IgD-negative memory B cell (primary cell): ENCODE measurements at regions not wholly inside any gene's neighbourhood (a gene's known extent, or its start where the extent isn't known, plus 50 kb on each side); places are given as distances from the start of the nearest gene placed in this dataset.
A peak's percentile ranks its signal among the peaks of the same experiment; 100 is the strongest.

Experiments
- H3K27ac Mint-ChIP-seq, 3 donors: one replicate each; pipeline ENCODE4 v1.8.0; 2020 to 2022; ENCODE audit warnings: mild to moderate bottlenecking in 3 of 3, mixed read lengths in 3 of 3, moderate library complexity in 1 of 3
- H3K27me3 Mint-ChIP-seq: one replicate; pipeline ENCODE4 v1.8.0; 2021; ENCODE audit warnings: mixed read lengths
- H3K36me3 Mint-ChIP-seq: one replicate; pipeline ENCODE4 v1.8.0; 2020; ENCODE audit warnings: mild to moderate bottlenecking, mixed read lengths
- H3K4me1 Mint-ChIP-seq, 3 donors: one replicate each; pipeline ENCODE4 v1.8.0; 2020 to 2022; ENCODE audit warnings: mixed read lengths in 3 of 3, mild to moderate bottlenecking in 1 of 3
- H3K4me3 Mint-ChIP-seq, 4 donors: one replicate each; pipeline ENCODE4 v1.8.0; 2020 to 2022; ENCODE audit warnings: mild to moderate bottlenecking in 4 of 4, mixed read lengths in 4 of 4, moderate library complexity in 3 of 4
- H3K9me3 Mint-ChIP-seq, 3 donors: one replicate each; pipeline ENCODE4 v1.8.0; 2020 to 2021; ENCODE audit warnings: mixed read lengths in 3 of 3, mild to moderate bottlenecking in 1 of 3

GRCh38 chr6:164230259-164230658 is 815.7 kb downstream of the QKI start:
- no peaks in the 10 kb centered on the region for H3K27me3 Mint-ChIP-seq
- no peak overlapping the region for H3K27ac Mint-ChIP-seq
- no peak overlapping the region for H3K4me3 Mint-ChIP-seq
- H3K36me3 Mint-ChIP-seq, result no peaks in the 10 kb centered on the region
- H3K4me1 Mint-ChIP-seq, result no peaks in the 10 kb centered on the region
- H3K9me3 Mint-ChIP-seq, result peaks cover 2 to 10% (median 4%) of the 10 kb centered on the region in 3 donors

GRCh38 chr6:164229716-164230115 is 815.2 kb downstream of the QKI start:
- Mint-ChIP-seq H3K27ac (no peak overlapping the region), H3K4me1 (no peaks in the 10 kb centered on the region), H3K4me3 (no peak overlapping the region), H3K36me3 (no peaks in the 10 kb centered on the region), H3K27me3 (no peaks in the 10 kb centered on the region), H3K9me3 (peaks cover 2 to 10% (median 4%) of the 10 kb centered on the region in 3 donors)

GRCh38 chr6:164227952-164228522 is 813.5 kb downstream of the QKI start:
- Mint-ChIP-seq H3K4me3 (no peak overlapping the region), H3K36me3 (no peaks in the 10 kb centered on the region), H3K27me3 (no peaks in the 10 kb centered on the region), H3K27ac (no peak overlapping the region), H3K9me3 (peaks cover 0 to 6% (median 0%) of the 10 kb centered on the region in 3 donors), H3K4me1 (peaks cover 0 to 2% (median 0%) of the 10 kb centered on the region in 3 donors)

DNA sequence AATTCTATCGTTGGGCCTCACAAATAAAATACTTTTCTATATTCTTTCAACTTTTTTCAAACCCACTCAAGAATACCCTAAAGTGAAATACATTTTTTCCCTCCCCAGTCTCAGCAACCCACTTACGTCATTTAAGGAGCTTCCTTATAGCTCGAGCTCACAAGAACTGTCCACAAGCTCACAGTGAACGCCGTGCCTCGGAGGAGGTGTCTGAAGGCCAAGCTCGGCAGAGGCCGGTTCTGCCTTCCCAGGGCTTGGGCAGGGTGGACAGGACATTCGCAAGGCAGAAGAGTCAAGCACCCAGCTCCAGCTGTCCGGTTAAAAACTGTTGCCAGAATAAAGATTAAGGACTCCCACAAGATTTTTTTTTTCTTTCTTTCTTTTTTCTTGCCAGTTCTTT is 802.3 kb downstream of the QKI start:
- Mint-ChIP-seq H3K9me3 (peaks cover 0 to 10% (median 6%) of the 10 kb centered on the region in 3 donors), H3K36me3 (no peaks in the 10 kb centered on the region), H3K4me1 (no peaks in the 10 kb centered on the region), H3K27ac (no peak overlapping the region), H3K4me3 (no peak overlapping the region), H3K27me3 (no peaks in the 10 kb centered on the region)

- H3K9me3 Mint-ChIP-seq, result peaks cover 0 to 10% (median 6%) of the 10 kb centered on the region in 3 donors
- H3K4me1 Mint-ChIP-seq, result no peaks in the 10 kb centered on the region
- no peaks in the 10 kb centered on the region for H3K36me3 Mint-ChIP-seq
- H3K27me3 Mint-ChIP-seq, result no peaks in the 10 kb centered on the region
- H3K4me3 Mint-ChIP-seq, result no peak overlapping the region
- no peak overlapping the region for H3K27ac Mint-ChIP-seq
Observed at GRCh38 chr6:164216368-164216767, 801.9 kb downstream of the QKI start.

- Mint-ChIP-seq H3K27me3 (no peaks in the 10 kb centered on the region), H3K9me3 (peaks cover 0 to 15% (median 6%) of the 10 kb centered on the region in 3 donors), H3K36me3 (no peaks in the 10 kb centered on the region), H3K4me1 (no peaks in the 10 kb centered on the region), H3K27ac (no peak overlapping the region), H3K4me3 (no peak overlapping the region)
Observed at GRCh38 chr6:164214066-164214465, 799.5 kb downstream of the QKI start.

GRCh38 chr6:164211254-164211653 is 796.7 kb downstream of the QKI start:
- Mint-ChIP-seq H3K36me3 (no peaks in the 10 kb centered on the region), H3K27me3 (no peaks in the 10 kb centered on the region), H3K27ac (no peak overlapping the region), H3K4me1 (no peaks in the 10 kb centered on the region), H3K9me3 (peaks cover 0 to 17% (median 4%) of the 10 kb centered on the region in 3 donors), H3K4me3 (no peak overlapping the region)

- Mint-ChIP-seq H3K4me1 (no peaks in the 10 kb centered on the region), H3K27me3 (no peaks in the 10 kb centered on the region), H3K36me3 (no peaks in the 10 kb centered on the region), H3K27ac (no peak overlapping the region), H3K4me3 (no peak overlapping the region), H3K9me3 (peaks cover 0 to 22% (median 5%) of the 10 kb centered on the region in 3 donors)
Observed at GRCh38 chr6:164210783-164211182, 796.3 kb downstream of the QKI start.

DNA sequence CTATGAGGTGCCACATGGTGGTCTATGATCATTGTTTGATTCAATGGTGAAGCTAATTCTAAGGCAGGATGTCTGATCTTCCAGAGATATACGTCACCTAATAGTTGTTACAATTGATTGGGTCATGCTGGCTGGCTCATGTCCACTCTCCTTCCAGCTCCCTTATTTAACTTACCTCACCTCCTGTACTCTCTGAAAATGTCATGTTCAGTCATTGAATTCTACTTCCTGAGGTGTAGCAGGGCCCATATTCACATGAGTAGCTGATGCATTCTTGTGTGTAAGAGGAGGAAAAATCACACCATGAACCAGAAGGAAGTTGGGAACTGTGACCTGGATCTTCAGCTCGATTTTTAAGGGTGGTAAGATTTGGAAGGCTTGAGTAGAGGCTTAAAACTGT is 795.8 kb downstream of the QKI start:
- Mint-ChIP-seq H3K4me1 (no peaks in the 10 kb centered on the region), H3K27ac (no peak overlapping the region), H3K36me3 (no peaks in the 10 kb centered on the region), H3K27me3 (no peaks in the 10 kb centered on the region), H3K4me3 (no peak overlapping the region), H3K9me3 (peaks cover 0 to 23% (median 5%) of the 10 kb centered on the region in 3 donors)

- Mint-ChIP-seq H3K27ac (no peak overlapping the region), H3K4me3 (no peak overlapping the region), H3K36me3 (no peaks in the 10 kb centered on the region), H3K27me3 (no peaks in the 10 kb centered on the region), H3K4me1 (no peaks in the 10 kb centered on the region), H3K9me3 (peaks cover 0 to 23% (median 2%) of the 10 kb centered on the region in 3 donors)
Observed at GRCh38 chr6:164208371-164208770, 793.9 kb downstream of the QKI start.

DNA sequence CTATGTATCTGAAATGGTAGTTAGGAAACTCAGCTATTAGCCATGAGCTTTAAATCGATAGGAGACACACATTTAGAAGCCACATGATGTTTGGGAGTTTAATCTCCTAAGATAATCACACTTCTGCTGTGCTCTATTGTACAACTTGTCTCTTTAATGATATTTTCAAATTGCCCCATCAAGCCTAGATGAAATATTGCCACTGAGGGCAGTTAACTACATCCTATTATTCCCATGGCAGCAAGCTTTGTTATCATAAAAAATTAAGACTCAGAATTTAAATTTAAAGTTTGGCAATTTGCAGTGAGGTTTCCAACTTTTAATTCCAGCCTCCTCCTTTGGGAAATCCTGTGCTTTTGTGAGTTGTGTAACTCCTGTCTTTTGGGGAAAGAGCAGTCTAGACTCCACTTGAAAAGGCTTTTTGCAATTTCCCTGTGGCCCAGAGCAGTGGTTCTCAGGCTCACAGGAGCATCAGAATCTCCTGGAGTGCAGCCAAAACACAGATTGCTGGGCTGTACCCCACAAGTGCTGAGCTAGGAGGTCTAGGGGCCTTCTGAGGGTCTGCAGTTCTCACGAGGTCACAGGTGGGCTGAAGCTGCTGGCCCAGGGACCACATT is 792.4 kb downstream of the QKI start:
- no peak overlapping the region for H3K4me3 Mint-ChIP-seq
- peaks cover 0 to 23% (median 2%) of the 10 kb centered on the region in 3 donors for H3K9me3 Mint-ChIP-seq
- H3K4me1 Mint-ChIP-seq, result no peaks in the 10 kb centered on the region
- no peaks in the 10 kb centered on the region for H3K27me3 Mint-ChIP-seq
- H3K27ac Mint-ChIP-seq, result peak overlapping the region in 1 of 3 donors; percentile 25
- H3K36me3 Mint-ChIP-seq, result no peaks in the 10 kb centered on the region

- no peaks in the 10 kb centered on the region for H3K27me3 Mint-ChIP-seq
- peaks cover 0 to 5% (median 0%) of the 10 kb centered on the region in 3 donors for H3K9me3 Mint-ChIP-seq
- no peak overlapping the region for H3K27ac Mint-ChIP-seq
- H3K36me3 Mint-ChIP-seq, result no peaks in the 10 kb centered on the region
- no peak overlapping the region for H3K4me3 Mint-ChIP-seq
- H3K4me1 Mint-ChIP-seq, result no peaks in the 10 kb centered on the region
Observed at GRCh38 chr6:164200071-164200470, 785.6 kb downstream of the QKI start.

DNA sequence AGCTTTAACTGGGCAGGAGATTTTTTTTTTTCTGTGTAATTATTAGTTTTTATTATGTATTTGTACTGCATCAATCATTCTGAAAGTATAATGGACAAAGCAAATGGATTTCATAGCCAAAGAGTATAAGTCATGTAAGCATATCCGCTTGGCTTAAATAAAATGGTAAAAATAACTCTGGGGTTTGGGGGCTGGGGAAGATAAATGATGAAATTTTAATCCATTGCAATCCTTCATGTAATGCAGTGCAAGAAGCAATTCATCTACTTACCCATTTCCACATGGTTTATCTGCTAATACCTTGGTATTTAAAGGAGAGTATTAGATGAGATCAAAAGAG is 781.4 kb downstream of the QKI start:
- no peaks in the 10 kb centered on the region for H3K36me3 Mint-ChIP-seq
- H3K4me1 Mint-ChIP-seq, result no peaks in the 10 kb centered on the region
- H3K4me3 Mint-ChIP-seq, result no peak overlapping the region

GRCh38 chr6:164195278-164195941 is 780.9 kb downstream of the QKI start:
- no peaks in the 10 kb centered on the region for H3K36me3 Mint-ChIP-seq

More for the DNA sequence above, 781.4 kb downstream of the QKI start:
- no peak overlapping the region for H3K27ac Mint-ChIP-seq
- no peaks in the 10 kb centered on the region for H3K9me3 Mint-ChIP-seq
- H3K27me3 Mint-ChIP-seq, result no peaks in the 10 kb centered on the region

DNA sequence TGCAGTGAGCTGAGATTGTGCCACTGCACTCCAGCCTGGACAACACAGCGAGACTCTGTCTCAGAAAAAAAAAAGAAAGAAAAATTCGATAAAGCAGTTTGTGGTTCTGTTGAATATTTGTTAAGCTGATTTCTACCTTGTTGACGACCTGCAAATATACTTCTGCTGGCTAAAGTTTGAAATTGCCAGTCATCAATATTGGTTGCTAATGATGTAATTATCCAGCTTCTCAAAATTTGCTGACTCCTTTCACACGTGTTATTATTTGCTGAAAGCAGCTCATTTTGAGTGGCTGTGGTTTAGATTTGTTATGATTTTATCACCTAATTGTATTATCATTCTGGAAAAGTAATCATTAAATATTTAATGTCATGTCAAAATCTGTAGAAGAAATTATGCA is 774.3 kb downstream of the QKI start:
- Mint-ChIP-seq H3K27ac (no peak overlapping the region), H3K36me3 (no peaks in the 10 kb centered on the region), H3K4me1 (no peaks in the 10 kb centered on the region)

More at GRCh38 chr6:164195278-164195941, 780.9 kb downstream of the QKI start:
- Mint-ChIP-seq H3K27me3 (no peaks in the 10 kb centered on the region), H3K9me3 (no peaks in the 10 kb centered on the region), H3K27ac (no peak overlapping the region), H3K4me1 (no peaks in the 10 kb centered on the region), H3K4me3 (no peak overlapping the region)

DNA sequence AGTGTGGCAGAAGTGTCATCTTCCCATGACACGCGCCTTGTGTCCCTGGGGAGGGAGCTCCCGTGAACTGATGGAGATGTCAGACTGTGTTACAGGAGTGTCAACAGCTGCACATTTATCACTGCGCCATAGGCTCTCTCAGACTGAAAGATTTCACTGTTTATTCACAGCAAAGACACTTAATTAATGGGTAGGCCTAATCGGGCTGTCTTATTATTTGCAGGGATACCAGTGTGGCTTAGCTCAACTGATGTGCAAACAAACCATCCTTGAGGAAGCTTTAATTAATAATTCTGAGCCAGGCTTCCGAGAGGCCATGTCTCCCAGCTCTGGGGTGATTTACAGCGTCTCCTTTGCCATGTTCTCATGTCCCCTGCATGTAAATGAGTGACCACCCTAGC is 771.0 kb downstream of the QKI start:
- H3K4me1 Mint-ChIP-seq, result no peaks in the 10 kb centered on the region
- no peaks in the 10 kb centered on the region for H3K36me3 Mint-ChIP-seq
- no peak overlapping the region for H3K4me3 Mint-ChIP-seq
- peaks cover 0 to 4% (median 2%) of the 10 kb centered on the region in 3 donors for H3K9me3 Mint-ChIP-seq
- no peak overlapping the region for H3K27ac Mint-ChIP-seq
- H3K27me3 Mint-ChIP-seq, result no peaks in the 10 kb centered on the region

More for the DNA sequence above, 774.3 kb downstream of the QKI start:
- Mint-ChIP-seq H3K4me3 (no peak overlapping the region), H3K27me3 (no peaks in the 10 kb centered on the region), H3K9me3 (no peaks in the 10 kb centered on the region)
